HG02973 (cell line): ENCODE measurements at regions not wholly inside any gene's neighbourhood (a gene's known extent, or its start where the extent isn't known, plus 50 kb on each side); places are given as distances from the start of the nearest gene placed in this dataset.
A peak's percentile ranks its signal among the peaks of the same experiment; 100 is the strongest.

Experiments
- ATAC-seq: cut with Tn5 transposase; IDR thresholded peaks from one replicate; pipeline ENCODE4 v1.9.1; 2021; ENCODE audit warnings: moderate library complexity; ENCODE audit not compliant: unreplicated experiment

GRCh38 chr11:115894176-115894575, 390.0 kb upstream of the CADM1 start:
- ATAC-seq, result no peak

- no peak for ATAC-seq
Measured at GRCh38 chr11:115893461-115894099, 389.4 kb upstream of the CADM1 start.

- ATAC-seq, result no peak
Measured at GRCh38 chr11:115892016-115892415, 387.8 kb upstream of the CADM1 start.

GRCh38 chr11:115891581-115891980, 387.4 kb upstream of the CADM1 start:
- ATAC-seq, result no peak

GRCh38 chr11:115890500-115890899, 386.3 kb upstream of the CADM1 start:
- ATAC-seq, result no peak

- ATAC-seq, result no peak
Measured at GRCh38 chr11:115889712-115890111, 385.5 kb upstream of the CADM1 start.

- no peak for ATAC-seq
Measured at GRCh38 chr11:115887727-115888126, 383.5 kb upstream of the CADM1 start.

- ATAC-seq, result no peak
Measured at GRCh38 chr11:115887316-115887715, 383.1 kb upstream of the CADM1 start.

GRCh38 chr11:115886422-115886733, 382.2 kb upstream of the CADM1 start:
- ATAC-seq, result no peak

- no peak for ATAC-seq
Measured at GRCh38 chr11:115885535-115886421, 381.6 kb upstream of the CADM1 start.

- no peak for ATAC-seq
Measured at GRCh38 chr11:115884800-115885534, 380.8 kb upstream of the CADM1 start.

GRCh38 chr11:115874843-115875242, 370.6 kb upstream of the CADM1 start:
- peak; percentile 80 for ATAC-seq

- no peak for ATAC-seq
Measured at GRCh38 chr11:115873813-115874212, 369.6 kb upstream of the CADM1 start.

- ATAC-seq, result no peak
Measured at GRCh38 chr11:115872416-115872815, 368.2 kb upstream of the CADM1 start.

- no peak for ATAC-seq
Measured at GRCh38 chr11:115871161-115871760, 367.0 kb upstream of the CADM1 start.

GRCh38 chr11:115869780-115870431, 365.7 kb upstream of the CADM1 start:
- ATAC-seq, result peak; percentile 73

- ATAC-seq, result no peak
Measured at GRCh38 chr11:115869131-115869530, 364.9 kb upstream of the CADM1 start.

- ATAC-seq, result no peak
Measured at GRCh38 chr11:115860246-115860645, 356.0 kb upstream of the CADM1 start.

GRCh38 chr11:115848611-115849010, 344.4 kb upstream of the CADM1 start:
- no peak for ATAC-seq

GRCh38 chr11:115848080-115848479, 343.9 kb upstream of the CADM1 start:
- no peak for ATAC-seq

- ATAC-seq, result no peak
Measured at GRCh38 chr11:115845872-115846271, 341.7 kb upstream of the CADM1 start.
